ENCODE measurements at regions not wholly inside any gene's neighbourhood (a gene's known extent, or its start where the extent isn't known, plus 50 kb on each side); places are given as distances from the start of the nearest gene placed in this dataset.

DNA sequence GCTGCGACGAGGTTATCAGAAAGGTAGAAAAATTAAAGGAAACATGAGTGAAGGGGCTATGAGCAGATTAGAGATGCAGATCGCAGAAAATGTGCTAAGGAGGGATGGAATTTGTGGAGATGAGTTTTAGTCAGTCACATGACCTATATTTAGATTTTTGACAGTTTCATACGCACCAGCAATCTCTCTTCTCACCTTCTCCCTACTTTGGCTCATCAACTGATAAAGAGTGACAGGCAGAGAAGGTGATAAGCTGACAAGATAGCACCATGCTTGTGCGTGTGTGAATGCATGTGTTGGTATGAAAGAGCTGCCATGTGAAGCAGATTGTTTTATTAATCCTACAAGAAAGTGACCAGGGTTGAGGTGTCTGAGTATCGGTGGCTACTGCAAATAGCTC, 252.6 kb downstream of the RAP2A start:
- no peak for TF ChIP-seq JUNB (IDR thresholded peaks at IDR 0.05; ENCODE audit: unreplicated experiment)
- no peak for TF ChIP-seq EZH2 (IDR thresholded peaks at IDR 0.05; ENCODE audit: low read depth, unreplicated experiment)
- TF ChIP-seq ZNF114 (CRISPR knock-in tag; IDR thresholded peaks at IDR 0.05): no peak
- TF ChIP-seq CREB1 (CRISPR knock-in tag; IDR thresholded peaks at IDR 0.05; ENCODE audit: low read depth): no peak
- TF ChIP-seq, protein P1, sequence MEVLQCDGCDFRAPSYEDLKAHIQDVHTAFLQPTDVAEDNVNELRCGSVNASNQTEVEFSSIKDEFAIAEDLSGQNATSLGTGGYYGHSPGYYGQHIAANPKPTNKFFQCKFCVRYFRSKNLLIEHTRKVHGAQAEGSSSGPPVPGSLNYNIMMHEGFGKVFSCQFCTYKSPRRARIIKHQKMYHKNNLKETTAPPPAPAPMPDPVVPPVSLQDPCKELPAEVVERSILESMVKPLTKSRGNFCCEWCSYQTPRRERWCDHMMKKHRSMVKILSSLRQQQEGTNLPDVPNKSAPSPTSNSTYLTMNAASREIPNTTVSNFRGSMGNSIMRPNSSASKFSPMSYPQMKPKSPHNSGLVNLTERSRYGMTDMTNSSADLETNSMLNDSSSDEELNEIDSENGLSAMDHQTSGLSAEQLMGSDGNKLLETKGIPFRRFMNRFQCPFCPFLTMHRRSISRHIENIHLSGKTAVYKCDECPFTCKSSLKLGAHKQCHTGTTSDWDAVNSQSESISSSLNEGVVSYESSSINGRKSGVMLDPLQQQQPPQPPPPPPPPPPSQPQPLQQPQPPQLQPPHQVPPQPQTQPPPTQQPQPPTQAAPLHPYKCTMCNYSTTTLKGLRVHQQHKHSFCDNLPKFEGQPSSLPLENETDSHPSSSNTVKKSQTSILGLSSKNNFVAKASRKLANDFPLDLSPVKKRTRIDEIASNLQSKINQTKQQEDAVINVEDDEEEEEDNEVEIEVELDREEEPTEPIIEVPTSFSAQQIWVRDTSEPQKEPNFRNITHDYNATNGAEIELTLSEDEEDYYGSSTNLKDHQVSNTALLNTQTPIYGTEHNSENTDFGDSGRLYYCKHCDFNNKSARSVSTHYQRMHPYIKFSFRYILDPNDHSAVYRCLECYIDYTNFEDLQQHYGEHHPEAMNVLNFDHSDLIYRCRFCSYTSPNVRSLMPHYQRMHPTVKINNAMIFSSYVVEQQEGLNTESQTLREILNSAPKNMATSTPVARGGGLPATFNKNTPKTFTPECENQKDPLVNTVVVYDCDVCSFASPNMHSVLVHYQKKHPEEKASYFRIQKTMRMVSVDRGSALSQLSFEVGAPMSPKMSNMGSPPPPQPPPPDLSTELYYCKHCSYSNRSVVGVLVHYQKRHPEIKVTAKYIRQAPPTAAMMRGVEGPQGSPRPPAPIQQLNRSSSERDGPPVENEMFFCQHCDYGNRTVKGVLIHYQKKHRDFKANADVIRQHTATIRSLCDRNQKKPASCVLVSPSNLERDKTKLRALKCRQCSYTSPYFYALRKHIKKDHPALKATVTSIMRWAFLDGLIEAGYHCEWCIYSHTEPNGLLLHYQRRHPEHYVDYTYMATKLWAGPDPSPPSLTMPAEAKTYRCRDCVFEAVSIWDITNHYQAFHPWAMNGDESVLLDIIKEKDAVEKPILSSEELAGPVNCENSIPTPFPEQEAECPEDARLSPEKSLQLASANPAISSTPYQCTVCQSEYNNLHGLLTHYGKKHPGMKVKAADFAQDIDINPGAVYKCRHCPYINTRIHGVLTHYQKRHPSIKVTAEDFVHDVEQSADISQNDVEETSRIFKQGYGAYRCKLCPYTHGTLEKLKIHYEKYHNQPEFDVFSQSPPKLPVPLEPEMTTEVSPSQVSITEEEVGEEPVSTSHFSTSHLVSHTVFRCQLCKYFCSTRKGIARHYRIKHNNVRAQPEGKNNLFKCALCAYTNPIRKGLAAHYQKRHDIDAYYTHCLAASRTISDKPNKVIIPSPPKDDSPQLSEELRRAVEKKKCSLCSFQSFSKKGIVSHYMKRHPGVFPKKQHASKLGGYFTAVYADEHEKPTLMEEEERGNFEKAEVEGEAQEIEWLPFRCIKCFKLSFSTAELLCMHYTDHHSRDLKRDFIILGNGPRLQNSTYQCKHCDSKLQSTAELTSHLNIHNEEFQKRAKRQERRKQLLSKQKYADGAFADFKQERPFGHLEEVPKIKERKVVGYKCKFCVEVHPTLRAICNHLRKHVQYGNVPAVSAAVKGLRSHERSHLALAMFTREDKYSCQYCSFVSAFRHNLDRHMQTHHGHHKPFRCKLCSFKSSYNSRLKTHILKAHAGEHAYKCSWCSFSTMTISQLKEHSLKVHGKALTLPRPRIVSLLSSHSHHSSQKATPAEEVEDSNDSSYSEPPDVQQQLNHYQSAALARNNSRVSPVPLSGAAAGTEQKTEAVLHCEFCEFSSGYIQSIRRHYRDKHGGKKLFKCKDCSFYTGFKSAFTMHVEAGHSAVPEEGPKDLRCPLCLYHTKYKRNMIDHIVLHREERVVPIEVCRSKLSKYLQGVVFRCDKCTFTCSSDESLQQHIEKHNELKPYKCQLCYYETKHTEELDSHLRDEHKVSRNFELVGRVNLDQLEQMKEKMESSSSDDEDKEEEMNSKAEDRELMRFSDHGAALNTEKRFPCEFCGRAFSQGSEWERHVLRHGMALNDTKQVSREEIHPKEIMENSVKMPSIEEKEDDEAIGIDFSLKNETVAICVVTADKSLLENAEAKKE (CRISPR knock-in tag; IDR thresholded peaks at IDR 0.05): no peak
- no peak for TF ChIP-seq ZNF331 (CRISPR knock-in tag; IDR thresholded peaks at IDR 0.05; ENCODE audit: low read depth)
- no peak for TF ChIP-seq EZH2phosphoT487 (IDR thresholded peaks at IDR 0.05; ENCODE audit: unreplicated experiment)
- no peak for TF ChIP-seq REST (IDR thresholded peaks at IDR 0.05; ENCODE audit: unreplicated experiment)
- no peak for TF ChIP-seq ETS1 (IDR thresholded peaks at IDR 0.05)
- no peak for TF ChIP-seq POLR2AphosphoS5 (IDR thresholded peaks at IDR 0.05; ENCODE audit: low read depth)
- TF ChIP-seq STAT1 (IDR thresholded peaks at IDR 0.05; ENCODE audit: unreplicated experiment): no peak
- TF ChIP-seq, protein P2, sequence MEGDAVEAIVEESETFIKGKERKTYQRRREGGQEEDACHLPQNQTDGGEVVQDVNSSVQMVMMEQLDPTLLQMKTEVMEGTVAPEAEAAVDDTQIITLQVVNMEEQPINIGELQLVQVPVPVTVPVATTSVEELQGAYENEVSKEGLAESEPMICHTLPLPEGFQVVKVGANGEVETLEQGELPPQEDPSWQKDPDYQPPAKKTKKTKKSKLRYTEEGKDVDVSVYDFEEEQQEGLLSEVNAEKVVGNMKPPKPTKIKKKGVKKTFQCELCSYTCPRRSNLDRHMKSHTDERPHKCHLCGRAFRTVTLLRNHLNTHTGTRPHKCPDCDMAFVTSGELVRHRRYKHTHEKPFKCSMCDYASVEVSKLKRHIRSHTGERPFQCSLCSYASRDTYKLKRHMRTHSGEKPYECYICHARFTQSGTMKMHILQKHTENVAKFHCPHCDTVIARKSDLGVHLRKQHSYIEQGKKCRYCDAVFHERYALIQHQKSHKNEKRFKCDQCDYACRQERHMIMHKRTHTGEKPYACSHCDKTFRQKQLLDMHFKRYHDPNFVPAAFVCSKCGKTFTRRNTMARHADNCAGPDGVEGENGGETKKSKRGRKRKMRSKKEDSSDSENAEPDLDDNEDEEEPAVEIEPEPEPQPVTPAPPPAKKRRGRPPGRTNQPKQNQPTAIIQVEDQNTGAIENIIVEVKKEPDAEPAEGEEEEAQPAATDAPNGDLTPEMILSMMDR (conservative IDR thresholded peaks at IDR 0.05; ENCODE audit: low read depth in 2 of 2): no peak
- Histone ChIP-seq H3K27me3 (ENCODE audit: insufficient read depth) (no peaks in the 10 kb centered on the region), H2AFZ (no peak overlapping the region), H3K4me2 (no peak overlapping the region), H3K9me2 (ENCODE audit: insufficient read depth) (peaks cover under 1% of the 10 kb centered on the region; the same call in 1 of the 2 replicates), H4K20me1 (replicated peaks; ENCODE audit: insufficient read depth) (no peaks in the 10 kb centered on the region), H3K27ac (ENCODE audit: low read depth) (no peak overlapping the region), H3K4me1 (ENCODE audit: insufficient read depth) (0 out of 2 replicates have a peak, but pooled peaks cover 5% of the 10 kb centered on the region), H3K79me2 (replicated peaks; ENCODE audit: insufficient read depth) (no peaks in the 10 kb centered on the region), H3K4me3 (no peak overlapping the region), H3K36me3 (ENCODE audit: insufficient read depth) (no peaks in the 10 kb centered on the region; the same call in 1 of the 2 replicates), H3F3A (replicated peaks; ENCODE audit: low read depth) (no peaks in the 10 kb centered on the region)
- no peak for DNase-seq (ENCODE audit: low spot score)
- ATAC-seq: no peak
- H3K36me3 Mint-ChIP-seq (ENCODE audit: low read depth): peaks cover 4% of the 10 kb centered on the region; the same call in 2 of the 3 replicates
- peaks cover 2% of the 10 kb centered on the region for H3K27me3 Mint-ChIP-seq (ENCODE audit: insufficient read depth, low read depth, poor library complexity)
- H3K4me3 Mint-ChIP-seq: no peak overlapping the region
- no peaks in the 10 kb centered on the region for H3K4me1 Mint-ChIP-seq
- no peak overlapping the region for H3K27ac Mint-ChIP-seq
- peaks cover 14% of the 10 kb centered on the region for H3K9me3 Mint-ChIP-seq
